Epithelial cell of proximal tubule (primary cell): ENCODE measurements at regions not wholly inside any gene's neighbourhood (a gene's known extent, or its start where the extent isn't known, plus 50 kb on each side); places are given as distances from the start of the nearest gene placed in this dataset.
"Not testable (repeated sequence)": the region's sequence is repeated elsewhere in the genome, so short reads cannot be mapped to it uniquely, and the experiment has no call there.

Source experiments
- DNase-seq: peaks from one replicate; pipeline ENCODE4 v3.0.0-alpha.2; 2011; ENCODE audit warnings: low read depth
- H3K4me3 ChIP-seq: 2 replicates; pipeline ENCODE4 v1.5.1; 2011; ENCODE audit warnings: low read depth, mild to moderate bottlenecking, low read length
- CTCF ChIP-seq: conservative IDR thresholded peaks from 2 replicates; pipeline ENCODE4 v1.5.1; 2012; ENCODE audit warnings: low read depth, mild to moderate bottlenecking, low read length

DNA sequence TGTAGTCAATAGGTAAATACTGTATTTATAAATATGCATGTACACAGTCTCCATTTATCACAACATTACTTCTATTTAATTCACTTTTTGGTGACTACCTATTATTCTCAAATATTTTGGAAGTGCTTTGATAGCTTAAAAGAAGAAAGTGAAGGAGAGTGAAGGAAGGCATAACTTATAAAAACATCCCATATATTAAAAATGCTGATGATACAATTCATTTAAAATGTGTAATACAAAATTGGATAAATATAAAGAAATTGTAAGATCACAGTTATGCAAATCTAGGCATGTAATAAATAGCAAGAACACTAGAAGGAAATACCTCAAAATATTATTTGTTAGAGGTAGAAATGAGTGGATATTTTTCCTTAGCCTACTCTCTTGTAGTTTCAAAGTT is 111.6 kb upstream of the ADTRP start:
- no peak for TF ChIP-seq CTCF
- no peak overlapping the region for H3K4me3 ChIP-seq
- DNase-seq: no peak

- no peak for DNase-seq
- no peak for TF ChIP-seq CTCF
- no peak overlapping the region for H3K4me3 ChIP-seq
Measured at GRCh38 chr6:11889572-11889971, 111.0 kb upstream of the ADTRP start.

- no peak for DNase-seq
- no peak overlapping the region for H3K4me3 ChIP-seq
- no peak for TF ChIP-seq CTCF
Measured at GRCh38 chr6:11888727-11889126, 110.1 kb upstream of the ADTRP start.

GRCh38 chr6:11885159-11885558 is 106.6 kb upstream of the ADTRP start:
- no peak for DNase-seq
- no peak overlapping the region for H3K4me3 ChIP-seq
- TF ChIP-seq CTCF: no peak

DNA sequence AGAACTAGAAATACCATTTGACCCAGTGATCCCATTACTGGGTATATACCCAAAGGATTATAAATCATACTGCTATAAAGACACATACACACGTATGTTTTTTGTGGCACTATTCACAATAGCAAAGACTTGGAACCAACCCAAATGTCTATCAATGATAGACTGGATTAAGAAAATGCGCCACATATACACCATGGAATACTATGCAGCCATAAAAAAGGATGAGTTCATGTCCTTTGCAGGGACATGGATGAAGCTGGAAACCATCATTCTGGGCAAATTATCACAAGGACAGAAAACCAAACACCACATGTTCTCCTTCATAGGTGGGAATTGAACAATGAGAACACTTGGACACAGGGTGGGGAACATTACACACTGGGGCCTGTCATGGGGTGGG is 104.9 kb upstream of the ADTRP start:
- not testable (repeated sequence) for DNase-seq, H3K4me3 ChIP-seq

DNA sequence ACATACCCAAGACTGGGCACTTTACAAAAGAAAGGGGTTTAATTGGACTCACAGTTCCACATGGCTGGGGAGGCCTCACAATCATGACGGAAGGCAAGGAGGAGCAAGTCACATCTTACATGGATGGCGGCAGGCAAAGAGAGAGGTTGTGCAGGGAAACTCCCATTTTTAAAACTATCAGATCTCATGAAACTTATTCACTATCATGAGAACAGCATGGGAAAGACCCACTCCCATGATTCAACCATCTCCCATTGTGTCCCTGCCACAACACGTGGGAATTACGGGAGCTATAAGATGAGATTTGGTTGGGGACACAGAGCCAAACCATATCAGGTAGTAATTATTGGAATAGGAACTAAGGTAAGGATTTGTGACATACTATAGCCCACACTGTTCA is 101.6 kb upstream of the ADTRP start:
- not testable (repeated sequence) for DNase-seq, H3K4me3 ChIP-seq

DNA sequence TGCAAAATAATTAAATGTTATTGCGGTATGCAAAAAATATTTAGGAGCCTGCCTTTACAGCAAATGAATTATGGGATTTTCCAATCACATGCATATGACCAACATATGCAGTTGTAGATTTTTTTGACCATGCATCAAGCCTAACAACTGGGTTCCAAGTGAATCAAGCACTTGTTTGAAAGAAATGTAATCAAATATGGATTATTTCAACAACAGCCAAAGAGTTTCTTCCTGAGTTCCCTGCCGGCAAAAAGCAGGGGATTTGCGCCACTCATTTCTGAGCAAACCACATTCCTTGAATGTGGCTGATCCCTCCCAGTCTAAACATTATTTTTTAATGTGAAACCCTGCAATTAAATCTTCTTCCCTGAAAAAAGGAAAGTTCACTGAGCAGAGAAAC is 100.1 kb upstream of the ADTRP start:
- no peak for TF ChIP-seq CTCF
- H3K4me3 ChIP-seq: no peak overlapping the region
- DNase-seq: no peak

DNA sequence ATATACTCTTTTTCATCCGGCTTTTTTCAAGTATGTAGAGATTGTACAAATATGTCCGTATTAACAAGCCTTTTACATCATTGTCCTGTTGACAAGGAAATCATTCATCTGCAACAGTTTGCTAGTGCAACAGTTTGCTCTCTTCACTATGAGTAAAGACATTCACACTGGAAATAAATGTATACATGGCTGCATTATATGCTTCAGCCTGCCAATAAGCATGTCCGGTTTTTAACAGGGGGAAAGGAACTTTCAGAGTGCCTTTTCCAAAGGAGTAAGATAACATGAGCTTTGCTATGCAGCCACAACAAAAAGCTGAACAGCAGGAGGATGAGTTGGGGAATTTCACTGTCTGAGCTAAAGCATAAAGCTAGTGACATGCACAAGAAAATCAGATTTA is 99.4 kb upstream of the ADTRP start:
- H3K4me3 ChIP-seq: no peak overlapping the region
- DNase-seq: no peak
- TF ChIP-seq CTCF: no peak
